ENCODE measurements at regions not wholly inside any gene's neighbourhood (a gene's known extent, or its start where the extent isn't known, plus 50 kb on each side); places are given as distances from the start of the nearest gene placed in this dataset.

- H3K79me2 ChIP-seq (ENCODE audit: control insufficient read depth, insufficient read depth, low read length), result no peaks in the 10 kb centered on the region
- 84% methylated on average over 7 of the region's 9 CpGs for WGBS (ENCODE audit: insufficient coverage)
- ATAC-seq (ENCODE audit: low read depth) (no peak), DNase-seq (no peak)
- peaks cover 0 to 5% (median 0%) of the 10 kb centered on the region in 3 donors for H3K9me3 ChIP-seq (ENCODE audit: control extremely low read depth in 1 of 3, control insufficient read depth in 2 of 3, insufficient read depth in 1 of 3, low read length in 2 of 3)
- Mint-ChIP-seq H3K27me3 (no peaks in the 10 kb centered on the region), H3K4me1 (no peaks in the 10 kb centered on the region), H3K27ac (no peak overlapping the region), H3K9me3 (ENCODE audit: insufficient read depth) (no peaks in the 10 kb centered on the region), H3K4me3 (no peak overlapping the region)
- H3K27me3 ChIP-seq (replicated peaks in 1 of 4; ENCODE audit: control extremely low read depth in 1 of 4, control insufficient read depth in 3 of 4, insufficient read depth in 4 of 4, low read length in 3 of 4), result no peaks in the 10 kb centered on the region
- CTCF ChIA-PET, result no interaction called here
- POLR2A ChIA-PET, result no interaction called here
- no peak overlapping the region for H3K27ac ChIP-seq (ENCODE audit: low read length in 2 of 2)
- H3K9ac ChIP-seq (ENCODE audit: low read length), result no peak overlapping the region
- no peak overlapping the region for H3K4me3 ChIP-seq (ENCODE audit: control extremely low read depth in 1 of 5, extremely low read depth in 1 of 5, insufficient read depth in 1 of 5, low read depth in 2 of 5, low read length in 4 of 5)
- H3K36me3 ChIP-seq (replicated peaks in 1 of 2; ENCODE audit: control extremely low read depth in 1 of 2, control insufficient read depth in 1 of 2, extremely low read depth in 1 of 2, insufficient read depth in 2 of 2, low read length in 1 of 2), result no peaks in the 10 kb centered on the region
- H3K4me1 ChIP-seq (ENCODE audit: control insufficient read depth in 2 of 2, insufficient read depth in 2 of 2, low read length in 2 of 2), result no peaks in the 10 kb centered on the region
- no peak overlapping the region for H2AFZ ChIP-seq (ENCODE audit: insufficient read depth, low read depth, low read length, poor library complexity, severe bottlenecking)
- intact Hi-C loops (cut with micrococcal nuclease), result no loop called here
- TF ChIP-seq EZH2 (IDR thresholded peaks at IDR 0.05; ENCODE audit: borderline replicate concordance, insufficient read depth, low read depth, low read length, poor library complexity, severe bottlenecking) (no peak), CTCF (IDR thresholded peaks at IDR 0.05) (no peak)
- H4K20me1 ChIP-seq (ENCODE audit: control insufficient read depth, insufficient read depth, low read length, poor library complexity, severe bottlenecking), result no peaks in the 10 kb centered on the region
- H3K4me2 ChIP-seq (replicated peaks; ENCODE audit: low read depth, low read length, poor library complexity, severe bottlenecking), result no peak overlapping the region
These were observed 478.2 kb upstream of the DPH6 start for GRCh38 chr15:36024031-36024688.

GRCh38 chr15:36026627-36027283 lies 480.8 kb upstream of the DPH6 start:
- Mint-ChIP-seq H3K27me3 (no peaks in the 10 kb centered on the region), H3K4me1 (no peaks in the 10 kb centered on the region), H3K4me3 (no peak overlapping the region), H3K9me3 (ENCODE audit: insufficient read depth) (no peaks in the 10 kb centered on the region), H3K27ac (no peak overlapping the region)
- TF ChIP-seq EZH2 (IDR thresholded peaks at IDR 0.05; ENCODE audit: borderline replicate concordance, insufficient read depth, low read depth, low read length, poor library complexity, severe bottlenecking), result no peak
- TF ChIP-seq CTCF (IDR thresholded peaks at IDR 0.05), result no peak
- H3K4me2 ChIP-seq (replicated peaks; ENCODE audit: low read depth, low read length, poor library complexity, severe bottlenecking), result no peak overlapping the region
- H2AFZ ChIP-seq (ENCODE audit: insufficient read depth, low read depth, low read length, poor library complexity, severe bottlenecking), result no peak overlapping the region
- POLR2A ChIA-PET, result no interaction called here
- DNase-seq (no peak), ATAC-seq (ENCODE audit: low read depth) (no peak)
- intact Hi-C loops (cut with micrococcal nuclease), result no loop called here
- 100% methylated on average over 1 of the region's 7 CpGs for WGBS (ENCODE audit: insufficient coverage)
- CTCF ChIA-PET, result no interaction called here
- H4K20me1 ChIP-seq (ENCODE audit: control insufficient read depth, insufficient read depth, low read length, poor library complexity, severe bottlenecking), result no peaks in the 10 kb centered on the region
- H3K9me3 ChIP-seq (ENCODE audit: control extremely low read depth in 1 of 3, control insufficient read depth in 2 of 3, insufficient read depth in 1 of 3, low read length in 2 of 3), result peaks cover 0 to 5% (median 0%) of the 10 kb centered on the region in 3 donors
- no peak overlapping the region for H3K9ac ChIP-seq (ENCODE audit: low read length)
- H3K4me1 ChIP-seq (ENCODE audit: control insufficient read depth in 2 of 2, insufficient read depth in 2 of 2, low read length in 2 of 2), result no peaks in the 10 kb centered on the region
- no peak overlapping the region for H3K27ac ChIP-seq (ENCODE audit: low read length in 2 of 2)
- H3K36me3 ChIP-seq (replicated peaks in 1 of 2; ENCODE audit: control extremely low read depth in 1 of 2, control insufficient read depth in 1 of 2, extremely low read depth in 1 of 2, insufficient read depth in 2 of 2, low read length in 1 of 2), result no peaks in the 10 kb centered on the region
- no peaks in the 10 kb centered on the region for H3K79me2 ChIP-seq (ENCODE audit: control insufficient read depth, insufficient read depth, low read length)
- H3K4me3 ChIP-seq (ENCODE audit: control extremely low read depth in 1 of 5, extremely low read depth in 1 of 5, insufficient read depth in 1 of 5, low read depth in 2 of 5, low read length in 4 of 5), result no peak overlapping the region
- H3K27me3 ChIP-seq (replicated peaks in 1 of 4; ENCODE audit: control extremely low read depth in 1 of 4, control insufficient read depth in 3 of 4, insufficient read depth in 4 of 4, low read length in 3 of 4), result no peaks in the 10 kb centered on the region
